ENCODE measurements at regions not wholly inside any gene's neighbourhood (a gene's known extent, or its start where the extent isn't known, plus 50 kb on each side); places are given as distances from the start of the nearest gene placed in this dataset.
A peak's percentile ranks its signal among the peaks of the same experiment; 100 is the strongest.
"Not testable (repeated sequence)": the region's sequence is repeated elsewhere in the genome, so short reads cannot be mapped to it uniquely, and the experiment has no call there.

DNA sequence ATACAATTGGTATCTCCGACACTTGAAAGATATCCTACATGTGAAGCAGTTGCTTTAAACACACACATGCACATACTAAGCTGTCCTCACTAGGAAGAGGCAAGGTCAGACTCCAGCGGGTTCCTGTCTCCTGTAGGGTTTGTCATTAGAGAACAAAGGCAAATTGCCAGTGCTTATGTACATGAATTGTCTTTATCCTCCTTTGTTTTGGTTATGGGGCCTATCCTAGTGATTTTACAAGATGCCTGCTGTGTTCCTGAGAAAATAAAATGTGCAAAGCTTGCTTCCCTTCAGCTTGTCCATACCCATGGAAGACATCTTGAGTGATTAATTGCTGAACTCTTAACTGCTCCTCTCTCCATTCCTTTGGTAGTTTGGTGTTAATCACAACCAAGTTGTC is 86.7 kb upstream of the SLC39A10 start:
- peak in 1 of 2 experiments; percentile 53 for DNase-seq

DNA sequence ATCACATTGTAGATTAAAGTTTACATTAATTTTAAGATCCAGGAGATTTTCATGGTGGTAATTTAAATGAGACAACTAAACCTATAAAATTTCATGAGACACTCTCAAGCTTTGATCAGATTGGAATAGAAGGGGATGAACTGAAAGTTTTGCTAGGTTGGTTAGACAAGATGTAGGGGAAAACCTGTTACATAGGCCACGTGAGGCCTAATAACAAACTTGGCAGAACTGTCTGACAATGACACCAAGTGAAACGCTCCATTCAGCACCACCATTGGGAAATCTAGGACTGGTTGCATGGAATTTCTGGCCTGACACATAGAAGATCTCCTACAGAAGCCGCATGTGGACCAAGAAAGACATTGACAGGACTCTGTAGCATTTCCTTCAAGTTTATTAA is 87.8 kb upstream of the SLC39A10 start:
- no peak for DNase-seq

DNA sequence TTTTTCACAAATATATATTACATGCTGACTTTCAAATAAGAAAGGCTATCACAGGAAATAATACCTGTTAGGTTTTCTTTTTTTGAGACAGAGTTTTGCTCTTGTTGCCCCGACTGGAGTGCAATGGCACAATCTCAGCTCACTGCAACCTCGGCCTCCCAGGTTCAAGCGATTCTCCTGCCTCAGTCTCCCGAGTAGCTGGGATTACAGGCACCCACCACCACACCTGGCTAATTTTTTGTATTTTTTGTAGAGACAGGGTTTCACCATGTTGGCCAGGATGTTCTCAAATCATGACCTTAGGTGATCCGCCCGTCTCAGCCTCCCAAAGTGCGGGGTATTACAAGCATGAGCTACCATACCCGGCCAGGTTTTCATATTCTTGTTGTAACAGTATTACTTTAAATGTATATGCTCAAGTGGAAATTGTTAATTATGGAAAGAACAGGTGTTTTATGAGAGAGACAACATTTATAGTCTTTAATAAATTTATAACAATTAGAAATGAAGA is 92.3 kb upstream of the SLC39A10 start:
- not testable (repeated sequence) for DNase-seq

DNA sequence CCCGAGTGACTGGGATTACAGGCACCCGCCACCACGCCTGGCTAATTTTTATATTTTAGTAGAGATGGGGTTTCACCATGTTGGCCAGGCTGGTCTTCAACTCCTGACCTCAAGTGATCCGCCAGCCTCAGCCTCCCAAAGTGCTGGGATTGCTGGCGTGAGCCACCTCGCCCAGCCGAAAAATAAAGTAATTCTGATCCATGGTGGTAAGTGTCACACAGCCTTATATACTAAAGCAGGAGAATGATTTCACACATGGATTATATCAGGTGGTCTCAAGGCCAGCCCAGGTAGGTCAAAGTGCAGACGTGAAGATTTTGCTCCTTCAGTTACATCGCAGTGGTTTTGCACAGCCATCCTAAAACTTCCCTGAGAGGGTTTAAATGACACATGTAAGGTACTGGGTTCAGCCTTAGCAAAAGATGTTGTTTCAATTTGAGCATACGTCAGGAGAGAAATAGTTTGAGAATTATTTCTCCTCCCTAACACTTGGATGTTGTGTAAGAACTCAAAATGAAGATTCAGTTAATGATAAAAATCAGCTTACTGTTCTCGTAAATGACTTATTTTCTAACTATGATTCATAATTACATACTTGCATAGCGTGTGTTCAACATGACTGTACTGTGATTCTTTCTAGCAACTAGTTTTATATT is 93.0 kb upstream of the SLC39A10 start:
- no peak for DNase-seq

DNA sequence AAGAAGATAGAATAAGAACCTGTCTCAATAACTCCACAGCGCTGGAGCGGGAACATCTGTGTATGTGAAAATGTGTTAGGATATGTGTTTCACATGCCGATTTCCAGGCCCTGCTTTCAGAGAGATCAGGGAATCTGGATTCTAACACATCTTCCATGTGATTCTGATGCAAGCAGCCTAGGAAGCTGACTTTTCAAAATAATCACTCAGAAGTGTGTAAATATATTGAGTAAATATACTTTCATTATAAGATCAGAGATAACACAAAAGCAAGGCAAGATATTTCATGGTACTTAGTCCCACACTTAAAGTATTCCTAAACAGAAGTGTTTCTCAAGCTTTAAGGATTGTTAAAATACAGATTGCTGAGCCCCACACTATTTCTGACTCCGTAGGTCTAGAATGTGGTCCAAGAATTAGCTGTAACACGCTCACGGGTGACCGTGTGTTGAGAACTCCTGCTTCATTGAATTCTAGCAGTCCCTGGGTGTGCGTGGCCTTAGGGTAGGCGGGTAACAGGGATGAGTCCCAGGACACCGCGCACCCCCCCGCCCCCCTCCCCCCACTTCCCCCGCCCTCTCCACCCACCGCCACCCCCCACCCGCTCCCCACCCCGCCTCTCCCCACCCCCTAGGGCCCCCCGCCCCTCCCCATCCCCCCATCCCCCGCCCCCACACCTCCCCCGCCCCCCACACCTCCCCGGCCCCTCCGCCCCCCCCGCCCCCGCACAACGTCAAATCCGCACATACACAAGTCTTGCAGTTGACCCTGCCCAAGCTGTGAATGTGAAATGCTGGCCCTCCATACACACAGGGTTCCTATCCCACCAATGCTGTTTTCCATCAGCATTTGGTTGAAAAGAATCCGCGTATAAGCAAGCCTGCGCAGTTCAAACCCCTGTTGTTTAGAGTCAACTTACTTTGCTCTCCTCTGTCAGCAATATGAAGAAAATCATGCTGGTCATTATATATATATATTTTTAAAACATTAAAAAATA is 94.2 kb upstream of the SLC39A10 start:
- no peak for DNase-seq

DNA sequence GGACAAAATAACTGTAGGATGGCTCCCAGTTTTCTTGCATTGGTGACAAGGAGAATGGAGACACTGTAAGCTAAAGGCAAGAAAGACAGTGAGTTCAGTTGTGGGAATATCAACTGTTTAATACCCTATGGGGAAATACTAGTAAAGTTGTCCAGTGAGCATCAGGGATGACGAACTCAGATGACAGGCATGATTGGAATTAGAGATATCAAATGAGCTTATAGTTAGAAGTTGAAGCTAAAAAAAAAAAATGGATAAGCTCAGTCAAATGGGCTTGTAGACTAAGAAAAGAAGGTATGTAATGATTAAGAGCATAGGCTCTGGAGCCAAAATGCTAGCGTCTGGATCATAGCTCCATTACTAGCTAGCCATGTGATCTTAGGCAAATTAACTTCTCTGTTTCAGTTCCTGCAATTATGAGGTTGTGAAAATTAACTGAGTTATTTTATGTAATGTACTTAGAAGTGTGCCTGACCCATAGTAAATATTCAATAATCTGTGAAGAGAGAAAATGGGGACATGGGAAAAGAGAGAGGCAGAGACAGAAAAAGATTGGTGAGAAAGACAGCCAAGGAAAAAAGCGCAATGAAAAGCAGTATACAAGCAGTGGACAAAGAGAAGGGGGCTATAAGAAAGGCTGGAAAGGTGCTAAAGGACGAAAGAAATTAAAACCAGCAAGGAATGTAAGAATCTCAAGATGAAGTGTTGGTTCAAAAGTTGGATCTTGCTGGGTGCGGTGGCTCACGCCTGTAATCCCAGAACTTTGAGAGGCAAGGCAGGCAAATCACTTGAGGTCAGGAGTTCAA is 95.7 kb upstream of the SLC39A10 start:
- DNase-seq = no peak

DNA sequence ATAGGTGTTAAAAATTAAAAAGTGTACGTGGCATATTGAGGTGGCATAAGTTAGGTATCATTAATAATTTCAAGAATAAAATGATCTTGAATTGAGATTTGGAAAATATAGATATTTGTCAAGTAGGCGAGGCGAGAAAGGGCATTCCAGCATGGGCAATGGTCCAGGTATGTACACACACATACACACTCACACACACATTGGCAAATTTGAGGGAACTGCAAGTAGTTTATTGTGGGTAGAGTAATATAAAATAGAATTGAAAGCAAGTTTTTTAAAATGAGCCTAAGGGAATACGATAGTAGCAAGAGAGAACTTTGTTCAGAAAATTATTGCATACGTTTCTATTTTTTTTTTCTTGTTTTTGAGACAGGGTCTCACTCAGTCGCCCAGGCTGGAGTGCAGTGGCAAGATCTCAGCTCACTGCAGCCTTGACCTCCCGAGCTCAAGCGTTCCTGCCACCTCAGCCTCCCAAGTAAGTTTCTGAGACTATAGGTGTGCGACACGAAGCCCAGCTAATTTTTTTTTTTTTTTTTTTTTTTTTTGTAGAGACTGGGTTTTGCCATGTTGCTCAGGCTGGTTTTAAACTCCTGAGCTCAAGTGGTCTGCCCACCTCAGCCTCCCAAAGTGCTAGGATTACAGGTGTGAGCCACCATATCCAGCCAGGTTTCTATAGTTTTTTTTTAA is 96.7 kb upstream of the SLC39A10 start:
- no peak for DNase-seq

DNA sequence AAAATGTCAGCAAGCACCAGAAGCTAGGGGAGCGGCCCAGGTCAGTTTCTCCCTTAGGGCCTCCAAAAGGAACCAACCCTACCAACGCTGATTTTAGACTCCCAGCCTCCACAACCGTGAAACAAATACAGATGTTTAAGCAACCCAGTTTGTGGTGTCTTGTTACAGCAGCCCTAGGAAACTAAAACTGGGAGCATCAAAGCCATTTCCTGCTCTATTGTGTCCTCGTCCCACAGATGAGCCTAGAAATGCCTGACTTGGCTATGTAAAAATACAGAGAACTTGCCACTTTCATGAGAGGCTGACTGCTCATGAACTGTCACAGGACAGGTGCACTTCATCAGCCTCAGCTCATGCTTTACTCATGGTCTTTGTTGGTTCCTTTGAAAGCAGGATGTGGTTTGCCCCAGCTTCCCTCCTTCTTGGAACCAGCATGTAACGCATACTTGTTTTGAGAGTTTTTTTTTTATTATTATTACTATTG is 97.6 kb upstream of the SLC39A10 start:
- no peak for DNase-seq

DNA sequence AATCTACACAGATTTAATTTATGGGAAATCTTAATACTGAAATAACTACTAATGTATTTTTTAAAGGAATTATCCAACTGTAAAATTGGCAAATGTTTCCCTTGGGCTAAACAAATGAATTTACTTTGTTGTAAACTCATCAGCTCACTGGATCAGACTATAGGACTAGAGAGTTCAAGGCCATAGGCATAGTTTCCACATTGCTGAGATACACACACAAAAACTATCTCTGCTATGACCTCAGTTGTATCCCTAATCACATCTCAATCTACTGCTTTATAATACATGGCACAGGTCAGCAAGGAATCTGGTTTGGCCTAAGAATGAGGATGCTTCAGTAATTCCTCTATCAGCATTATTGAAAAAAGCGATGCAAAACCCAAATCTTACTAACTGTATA is 101.1 kb upstream of the SLC39A10 start:
- DNase-seq = no peak

DNA sequence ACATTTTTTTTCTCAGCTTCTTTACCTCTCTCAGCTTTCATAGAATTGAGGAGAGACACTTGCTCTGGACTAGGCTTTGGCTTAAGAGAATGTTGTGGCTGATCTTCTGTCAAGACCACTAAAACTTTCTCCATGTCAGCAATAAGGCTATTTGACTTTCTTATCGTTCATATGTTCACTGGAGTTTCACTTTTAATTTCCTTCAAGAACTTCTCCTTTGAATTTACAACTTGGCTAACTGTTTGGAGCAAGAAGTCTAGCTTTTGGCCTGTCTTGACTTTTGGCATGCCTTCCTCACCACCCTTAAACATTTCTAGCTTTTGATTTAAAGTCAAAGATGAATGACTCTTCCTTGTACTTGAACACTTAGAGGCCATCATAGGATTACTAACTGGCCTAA is 104.4 kb upstream of the SLC39A10 start:
- no peak for DNase-seq

DNA sequence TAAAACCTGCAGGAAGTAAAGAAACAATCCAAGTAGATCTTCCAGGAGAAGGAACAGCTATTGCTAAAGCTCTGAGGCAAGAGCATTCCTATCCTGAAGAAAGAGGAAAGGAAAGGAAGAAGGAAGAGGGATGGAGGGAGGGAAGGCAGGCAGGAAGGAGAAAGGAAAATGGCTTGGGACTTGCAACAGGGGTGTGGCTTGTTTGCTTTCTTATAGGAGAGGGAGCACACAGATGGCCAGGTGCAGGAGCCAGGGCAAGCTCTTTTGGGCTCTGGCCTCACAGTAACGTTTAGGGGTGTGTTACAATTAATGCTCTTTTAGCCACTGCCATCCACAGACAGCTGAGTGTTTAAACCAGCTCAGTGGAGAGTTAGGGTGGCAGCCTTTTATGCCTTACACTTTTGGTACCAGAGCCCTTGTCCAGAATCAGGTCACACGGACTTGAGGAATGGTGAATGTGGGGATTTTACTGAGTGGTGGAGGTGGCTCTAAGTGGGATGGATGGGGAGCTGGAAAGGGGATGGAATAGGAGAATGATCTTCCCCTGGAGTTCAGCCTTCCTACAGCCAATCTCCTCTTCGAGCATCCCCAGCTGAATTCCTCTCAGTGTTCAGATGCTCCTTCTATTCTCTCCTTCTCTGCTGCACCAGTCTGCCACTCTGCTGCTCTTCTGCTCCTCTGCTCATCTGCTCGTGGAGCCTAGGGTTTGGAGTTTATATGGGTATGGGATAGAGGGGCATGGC is 108.7 kb upstream of the SLC39A10 start:
- DNase-seq = no peak

DNA sequence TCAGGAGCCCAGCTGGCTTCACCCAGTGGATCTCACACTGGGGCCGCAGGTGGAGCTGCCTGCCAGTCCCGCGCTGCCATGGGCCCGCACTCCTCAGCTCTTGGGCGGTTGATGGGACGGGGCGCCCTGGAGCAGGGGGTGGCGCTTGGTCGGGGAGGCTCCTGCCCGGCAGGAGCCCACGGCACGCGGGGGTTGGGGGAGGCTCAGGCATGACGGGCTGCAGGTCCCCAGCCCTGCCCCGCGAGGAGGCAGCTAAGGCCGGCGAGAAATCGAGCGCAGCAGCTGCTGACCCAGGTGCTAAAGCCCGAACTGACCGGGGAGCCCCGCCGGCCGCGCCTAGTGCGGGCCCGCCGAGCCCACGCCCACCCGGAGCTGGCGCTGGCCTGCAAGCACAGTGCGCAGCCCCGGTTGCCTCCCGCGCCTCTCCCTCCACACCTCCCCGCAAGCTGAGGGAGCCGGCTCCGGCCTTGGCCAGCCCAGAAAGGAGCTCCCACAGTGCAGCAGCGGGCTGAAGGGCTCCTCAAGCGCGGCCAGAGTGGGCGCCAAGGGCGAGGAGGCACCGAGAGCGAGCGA is 109.7 kb upstream of the SLC39A10 start:
- not testable (repeated sequence) for DNase-seq

DNA sequence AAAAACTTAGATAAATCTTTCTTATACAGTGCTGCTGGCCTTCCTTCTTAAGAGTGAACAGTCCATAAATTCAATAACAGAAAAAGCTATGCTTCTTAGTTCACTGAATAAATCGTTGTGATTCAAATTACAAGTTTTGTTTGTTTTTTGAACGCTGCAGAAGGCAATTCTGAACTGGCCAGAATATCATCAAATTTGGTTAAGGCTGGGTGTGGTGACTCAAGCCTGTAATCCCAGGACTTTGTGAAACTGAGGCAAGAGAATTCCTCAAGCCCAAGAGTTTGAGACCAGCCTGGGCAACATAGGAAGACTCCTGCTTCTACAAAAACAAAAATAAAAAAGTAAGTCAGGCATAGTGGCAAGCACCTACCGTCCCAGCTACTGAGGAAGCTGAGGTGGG is 111.2 kb upstream of the SLC39A10 start:
- DNase-seq = no peak

DNA sequence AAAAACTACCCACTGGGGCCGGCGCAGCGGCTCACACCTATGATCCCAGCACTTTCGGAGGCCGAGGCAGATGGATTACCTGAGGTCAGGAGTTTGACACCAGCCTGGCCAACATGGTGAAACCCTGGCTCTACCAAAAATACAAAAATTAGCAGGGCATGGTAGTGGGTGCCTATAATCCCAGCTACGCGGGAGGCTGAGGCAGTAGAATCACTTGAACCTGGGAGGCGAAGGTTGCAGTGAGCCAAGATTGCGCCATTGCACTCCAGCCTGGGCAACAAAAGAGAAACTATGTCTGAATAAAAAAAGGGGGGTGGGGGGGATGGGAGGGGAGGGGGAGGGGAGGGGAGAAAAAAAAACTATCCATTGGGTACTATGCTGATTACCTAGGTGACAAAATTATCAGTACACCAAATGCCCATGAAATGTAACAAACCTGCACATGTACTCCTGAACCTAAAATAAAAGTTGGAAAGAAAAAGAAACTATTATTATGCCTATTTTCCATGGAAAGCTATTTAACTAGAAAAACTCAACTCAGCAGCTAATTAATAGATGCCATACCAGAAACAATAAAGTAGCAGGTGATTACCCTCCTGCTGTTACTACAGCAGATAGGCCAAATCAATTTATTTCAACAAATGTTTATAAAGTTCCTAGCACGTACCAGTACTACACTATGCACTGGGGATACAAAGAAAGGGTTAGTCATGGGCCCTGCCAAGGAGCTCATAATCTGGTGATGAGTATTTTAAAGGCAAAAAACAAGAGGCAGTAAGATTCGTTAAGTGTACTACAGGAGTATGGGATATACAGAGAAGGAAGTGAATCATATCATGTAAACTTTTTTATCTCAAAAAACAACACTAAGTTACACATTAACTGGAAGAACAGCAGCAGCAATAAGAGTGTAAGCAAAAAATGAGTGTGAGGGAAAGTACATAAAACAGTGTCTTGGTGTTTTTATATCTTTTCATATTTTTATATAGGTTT is 112.8 kb upstream of the SLC39A10 start:
- DNase-seq = no peak

DNA sequence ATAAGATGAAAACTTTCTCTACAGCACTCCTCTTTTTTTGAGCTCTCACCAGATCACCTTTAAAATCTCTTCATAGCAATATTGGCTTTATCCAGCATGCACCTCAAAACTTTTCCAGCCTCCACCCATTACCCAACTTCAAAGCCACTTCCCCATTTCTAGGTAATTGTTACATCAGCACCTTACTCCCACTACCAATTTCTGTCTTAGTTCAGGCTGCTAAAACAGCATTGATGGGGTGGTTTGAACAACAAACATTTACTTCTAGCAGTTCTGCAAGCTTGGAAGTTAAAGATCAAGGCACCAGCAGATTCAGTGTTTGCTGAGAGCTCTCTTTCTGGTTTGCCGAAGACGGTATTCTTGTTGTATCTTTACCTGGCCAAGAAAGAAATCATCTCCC is 114.0 kb upstream of the SLC39A10 start:
- DNase-seq = no peak

DNA sequence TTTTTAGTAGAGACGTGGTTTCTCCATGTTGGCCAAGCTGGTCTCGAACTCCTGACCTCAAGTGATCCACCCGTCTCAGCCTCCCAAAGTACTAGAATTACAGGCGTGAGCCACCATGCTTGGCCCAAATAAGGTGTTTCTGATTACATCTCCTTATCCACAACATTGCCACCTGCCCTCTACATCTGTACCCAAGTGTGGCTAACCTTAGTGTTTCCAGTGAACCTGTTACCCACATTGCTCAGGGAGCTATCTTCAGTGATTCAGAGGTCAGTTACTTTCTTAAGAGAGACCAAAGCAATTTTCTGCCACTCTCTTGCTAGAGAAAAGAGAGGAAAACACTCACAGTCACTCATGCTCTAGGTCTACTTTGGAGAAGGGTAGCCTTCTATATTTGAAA is 115.0 kb upstream of the SLC39A10 start:
- no peak for DNase-seq

DNA sequence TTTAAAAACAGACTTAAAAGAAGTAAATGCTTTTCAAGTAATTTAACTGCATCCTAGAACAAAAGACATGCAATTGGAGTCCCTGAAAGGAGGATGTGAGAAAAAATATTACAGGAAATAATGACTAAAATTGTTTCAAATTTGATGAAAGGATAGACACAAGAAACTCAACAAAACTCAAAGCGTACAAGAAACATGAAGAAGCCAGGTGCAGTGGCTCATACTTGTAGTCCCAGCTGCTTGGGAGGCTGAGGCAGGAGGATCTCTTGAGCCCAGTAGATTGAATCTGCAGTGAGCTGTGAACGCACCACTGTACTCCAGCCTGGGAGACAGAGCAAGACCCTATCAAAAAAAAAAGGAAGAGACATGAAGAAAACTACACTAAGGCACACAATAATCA is 118.1 kb upstream of the SLC39A10 start:
- no peak for DNase-seq

DNA sequence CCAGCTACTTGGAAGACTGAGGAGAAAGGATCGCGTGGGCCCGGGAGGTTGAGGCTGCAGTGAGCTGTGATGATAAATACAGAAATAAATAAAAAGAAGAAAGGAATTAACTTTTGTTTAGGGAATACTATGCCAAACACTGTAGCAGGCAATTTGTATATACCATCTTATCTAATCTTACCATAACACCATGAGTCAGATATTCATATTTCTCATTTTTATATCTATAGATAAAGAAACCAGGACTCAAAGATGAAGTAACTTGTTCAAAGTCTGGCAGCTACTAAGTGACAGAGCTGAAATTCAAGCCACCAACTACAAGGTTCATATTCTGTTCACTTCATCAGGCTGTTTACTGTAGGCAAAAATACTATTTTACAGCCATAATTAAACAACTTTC is 119.2 kb upstream of the SLC39A10 start:
- DNase-seq = no peak

DNA sequence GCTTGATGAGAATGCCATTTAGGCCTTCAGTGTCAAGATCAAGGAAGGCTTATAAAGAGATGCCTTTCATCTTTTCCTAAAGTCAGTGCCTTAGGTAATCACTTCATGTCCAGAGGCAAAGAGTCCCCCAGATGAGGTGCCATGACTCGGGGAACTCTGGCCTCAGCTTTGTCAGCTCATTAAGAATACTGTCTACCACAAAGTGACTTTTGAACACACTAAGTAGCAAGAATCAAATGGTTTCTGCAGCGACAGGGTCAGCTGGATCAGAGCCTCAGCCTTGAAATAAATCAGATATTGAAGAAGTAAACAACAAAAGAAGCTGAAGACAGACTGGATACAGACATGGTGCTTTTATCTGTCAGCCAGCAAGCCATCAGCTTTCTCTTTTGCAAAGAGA is 120.1 kb upstream of the SLC39A10 start:
- no peak for DNase-seq

DNA sequence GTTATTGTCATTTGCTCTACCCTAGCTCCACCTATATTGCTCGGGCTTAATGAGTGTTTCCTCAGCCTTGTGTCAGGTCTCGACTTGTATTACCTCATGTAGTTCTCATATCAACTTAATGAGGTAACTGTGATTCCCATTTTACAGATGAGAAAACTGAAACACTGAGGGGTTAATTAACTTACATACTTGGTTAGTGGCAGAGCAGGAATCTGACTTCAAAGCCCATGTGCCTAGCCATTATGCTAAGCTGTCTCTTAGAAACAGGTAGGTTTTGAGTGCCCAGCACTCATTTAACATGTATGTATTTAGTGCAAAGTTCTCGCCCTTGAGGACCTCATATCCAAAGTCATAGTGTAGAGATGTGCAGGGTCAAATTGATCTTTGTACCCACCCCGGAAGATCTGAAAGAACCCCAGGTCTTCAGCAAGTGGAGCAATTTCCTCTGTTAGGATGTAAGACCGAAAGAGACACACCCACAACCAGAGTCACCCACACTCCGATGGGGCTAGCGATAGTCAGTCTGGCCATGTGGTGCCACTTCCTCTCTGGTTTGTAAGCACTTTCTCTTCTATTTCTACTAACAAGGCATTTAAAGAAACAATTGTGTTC is 121.0 kb upstream of the SLC39A10 start:
- no peak for DNase-seq
